ENCODE measurements at regions not wholly inside any gene's neighbourhood (a gene's known extent, or its start where the extent isn't known, plus 50 kb on each side); places are given as distances from the start of the nearest gene placed in this dataset.
"Not testable (repeated sequence)": the region's sequence is repeated elsewhere in the genome, so short reads cannot be mapped to it uniquely, and the experiment has no call there.

DNA sequence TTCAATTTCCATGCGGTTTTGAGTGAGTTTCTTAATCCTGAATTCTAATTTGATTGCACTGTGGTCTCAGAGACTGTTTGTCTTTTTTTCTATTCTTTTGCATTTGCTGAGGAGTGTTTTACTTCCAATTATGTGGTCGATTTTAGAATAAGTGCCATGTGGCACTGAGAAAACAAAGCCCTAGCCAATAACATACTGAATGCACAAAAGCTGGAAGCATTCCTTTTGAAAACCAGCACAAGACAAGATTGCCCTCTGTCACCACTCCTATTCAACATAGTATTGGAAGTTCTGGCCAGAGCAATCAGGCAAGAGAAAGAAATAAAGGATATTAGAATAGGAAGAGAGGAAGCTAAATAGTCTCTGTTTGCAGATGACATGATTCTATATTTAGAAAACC is 66.7 kb upstream of the SLITRK5 start:
- not testable (repeated sequence) for TF ChIP-seq POLR2A, CTCF (IDR thresholded peaks at IDR 0.05)
